ENCODE measurements at regions not wholly inside any gene's neighbourhood (a gene's known extent, or its start where the extent isn't known, plus 50 kb on each side); places are given as distances from the start of the nearest gene placed in this dataset.

- TF ChIP-seq CTCF (IDR thresholded peaks at IDR 0.05): no peak
- TF ChIP-seq REST (IDR thresholded peaks at IDR 0.05; ENCODE audit: insufficient read depth in 1 of 2, low read depth in 2 of 2, low read length in 1 of 2): no peak
- TF ChIP-seq TCF7L2 (IDR thresholded peaks at IDR 0.05; ENCODE audit: low read depth, low read length): no peak
- TF ChIP-seq POLR2AphosphoS5 (IDR thresholded peaks at IDR 0.05; ENCODE audit: low read depth, low read length): no peak
- no peak for TF ChIP-seq SIN3A (IDR thresholded peaks at IDR 0.05; ENCODE audit: borderline replicate concordance, insufficient read depth, low read depth, low read length)
These were observed 162.8 kb upstream of the HEY2 start for GRCh38 chr6:125586605-125587004.
